ENCODE measurements at regions not wholly inside any gene's neighbourhood (a gene's known extent, or its start where the extent isn't known, plus 50 kb on each side); places are given as distances from the start of the nearest gene placed in this dataset.

DNA sequence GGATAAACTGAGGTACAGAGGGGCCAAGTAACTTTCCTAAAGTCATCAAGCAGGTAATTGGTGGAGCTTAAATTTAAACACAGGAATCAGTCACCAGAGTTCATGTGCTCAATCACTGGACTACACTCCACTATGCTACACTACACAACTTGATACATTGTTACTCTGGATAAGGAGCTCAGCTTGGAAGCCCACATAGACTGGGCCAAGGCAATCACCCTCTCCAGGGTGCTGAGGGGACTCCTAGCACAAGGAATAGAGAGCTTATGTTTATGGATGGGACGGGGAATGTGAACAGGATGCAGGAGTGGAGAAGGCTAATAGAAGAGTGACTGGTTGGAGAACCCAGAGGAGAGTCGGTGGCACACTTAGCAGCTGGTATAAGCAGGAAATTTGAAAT lies 113.5 kb upstream of the NFIB start:
- TF ChIP-seq POLR2A (IDR thresholded peaks at IDR 0.05) = no peak
- TF ChIP-seq, protein P1, sequence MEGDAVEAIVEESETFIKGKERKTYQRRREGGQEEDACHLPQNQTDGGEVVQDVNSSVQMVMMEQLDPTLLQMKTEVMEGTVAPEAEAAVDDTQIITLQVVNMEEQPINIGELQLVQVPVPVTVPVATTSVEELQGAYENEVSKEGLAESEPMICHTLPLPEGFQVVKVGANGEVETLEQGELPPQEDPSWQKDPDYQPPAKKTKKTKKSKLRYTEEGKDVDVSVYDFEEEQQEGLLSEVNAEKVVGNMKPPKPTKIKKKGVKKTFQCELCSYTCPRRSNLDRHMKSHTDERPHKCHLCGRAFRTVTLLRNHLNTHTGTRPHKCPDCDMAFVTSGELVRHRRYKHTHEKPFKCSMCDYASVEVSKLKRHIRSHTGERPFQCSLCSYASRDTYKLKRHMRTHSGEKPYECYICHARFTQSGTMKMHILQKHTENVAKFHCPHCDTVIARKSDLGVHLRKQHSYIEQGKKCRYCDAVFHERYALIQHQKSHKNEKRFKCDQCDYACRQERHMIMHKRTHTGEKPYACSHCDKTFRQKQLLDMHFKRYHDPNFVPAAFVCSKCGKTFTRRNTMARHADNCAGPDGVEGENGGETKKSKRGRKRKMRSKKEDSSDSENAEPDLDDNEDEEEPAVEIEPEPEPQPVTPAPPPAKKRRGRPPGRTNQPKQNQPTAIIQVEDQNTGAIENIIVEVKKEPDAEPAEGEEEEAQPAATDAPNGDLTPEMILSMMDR (IDR thresholded peaks at IDR 0.05) = no peak

Measured in adrenal gland (tissue), 5 donors.